DOHH2 (cell line): ENCODE measurements at regions not wholly inside any gene's neighbourhood (a gene's known extent, or its start where the extent isn't known, plus 50 kb on each side); places are given as distances from the start of the nearest gene placed in this dataset.

Source experiments
- H3F3A ChIP-seq: fragments of 200-600 bp; sonication (generic), shearing (Covaris generic); 2 replicates; pipeline ENCODE4 v1.6.0; 2016; ENCODE audit warnings: antibody characterized with exemption, mild to moderate bottlenecking; ENCODE audit not compliant: control insufficient read depth, insufficient read depth
- H3K27ac ChIP-seq: fragments of 200-600 bp; sonication (generic); 2 replicates; pipeline ENCODE4 v1.5.1; 2014; ENCODE audit warnings: low read depth, mild to moderate bottlenecking, low read length, moderate library complexity
- H3K27me3 ChIP-seq: fragments of 200-600 bp; sonication (generic); 2 replicates; pipeline ENCODE4 v1.6.1; 2014; ENCODE audit warnings: mild to moderate bottlenecking, low read length, mixed read lengths; ENCODE audit not compliant: control insufficient read depth
- H3K36me3 ChIP-seq: fragments of 200-600 bp; sonication (generic); 2 replicates; pipeline ENCODE4 v1.6.1; 2014; ENCODE audit warnings: mild to moderate bottlenecking, low read length, moderate library complexity, mixed read lengths; ENCODE audit not compliant: control insufficient read depth
- H3K4me1 ChIP-seq: fragments of 200-600 bp; sonication (generic); 2 replicates; pipeline ENCODE4 v1.6.1; 2014; ENCODE audit warnings: mild to moderate bottlenecking, low read length, mixed read lengths; ENCODE audit not compliant: control insufficient read depth
- H3K4me2 ChIP-seq: fragments of 200-600 bp; sonication (generic); 2 replicates; pipeline ENCODE4 v1.6.0; 2014; ENCODE audit warnings: mild to moderate bottlenecking, low read length, moderate library complexity
- H3K4me3 ChIP-seq: fragments of 200-600 bp; sonication (generic); 2 replicates; pipeline ENCODE4 v1.5.1; 2014; ENCODE audit warnings: mild to moderate bottlenecking, low read length, mixed read lengths
- H3K79me2 ChIP-seq: fragments of 200-600 bp; sonication (generic); 2 replicates; pipeline ENCODE4 v1.6.1; 2014; ENCODE audit warnings: mild to moderate bottlenecking, low read length, mixed read lengths; ENCODE audit not compliant: control insufficient read depth
- H3K9me2 ChIP-seq: fragments of 200-600 bp; sonication (generic); replicated peaks from 2 replicates; pipeline ENCODE4 v1.6.1; 2014; ENCODE audit warnings: mild to moderate bottlenecking, low read length, mixed read lengths; ENCODE audit not compliant: control insufficient read depth
- H3K9me3 ChIP-seq: fragments of 200-600 bp; sonication (generic); 2 replicates; pipeline ENCODE4 v1.6.1; 2014; ENCODE audit warnings: antibody characterized with exemption, low read length, mixed read lengths; ENCODE audit not compliant: control insufficient read depth, insufficient read depth
- H4K20me1 ChIP-seq: fragments of 200-600 bp; sonication (generic); 2 replicates; pipeline ENCODE4 v1.6.0; 2014; ENCODE audit warnings: low read depth, mild to moderate bottlenecking, antibody characterized with exemption, low read length, moderate library complexity; ENCODE audit not compliant: control insufficient read depth, insufficient read depth
- EZH2phosphoT487 ChIP-seq: fragments of 200-600 bp; sonication (generic); IDR thresholded peaks from 2 replicates; pipeline ENCODE4 v1.6.1; 2017; ENCODE audit warnings: borderline replicate concordance, mild to moderate bottlenecking, antibody characterized with exemption, low read length, moderate library complexity, mixed read lengths
- TF ChIP-seq, protein P1 (sequence below): fragments of 200-600 bp; sonication (generic); IDR thresholded peaks from one replicate; pipeline ENCODE4 v1.5.1; 2014; ENCODE audit warnings: antibody characterized with exemption, mild to moderate bottlenecking, low read depth, low read length; ENCODE audit not compliant: poor library complexity, severe bottlenecking

DNA sequence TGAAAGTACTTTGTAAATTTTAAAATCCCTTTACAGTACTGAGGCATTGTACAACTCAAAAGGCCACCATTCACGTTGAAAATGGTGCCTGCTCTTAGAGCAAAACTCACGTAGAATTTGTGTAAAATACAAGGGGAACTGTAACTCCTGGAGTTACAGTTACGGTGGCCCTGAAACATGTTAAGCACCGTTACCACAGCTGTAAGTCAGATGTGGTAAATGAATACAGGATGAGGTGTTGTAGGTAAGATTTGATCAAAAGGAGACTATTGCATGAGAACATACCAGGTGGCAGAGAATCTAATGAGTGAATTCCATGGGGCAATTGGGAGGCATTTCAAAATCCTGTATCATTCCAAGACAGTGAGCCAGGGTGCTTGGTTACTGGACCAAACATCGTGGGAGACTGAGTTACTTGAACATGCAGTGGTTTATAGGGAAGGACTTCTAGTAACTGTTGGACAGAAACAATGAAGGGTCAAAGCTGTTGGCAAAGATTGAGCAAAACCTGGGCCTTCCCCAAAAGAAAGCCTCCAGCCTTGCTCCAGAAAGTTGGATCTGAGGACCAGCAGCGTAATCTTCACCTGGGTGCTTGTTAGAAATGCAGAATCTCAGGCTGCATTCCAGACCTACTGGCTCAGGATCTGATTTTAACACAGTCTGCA lies 535.8 kb upstream of the POU3F3 start:
- Histone ChIP-seq H3K9me3 (peaks cover 2% of the 10 kb centered on the region; the same call in 1 of the 2 replicates), H3K27ac (no peak overlapping the region), H3K4me2 (no peak overlapping the region), H3K9me2 (no peaks in the 10 kb centered on the region), H3K4me1 (0 out of 2 replicates have a peak, but pooled peaks cover 1% of the 10 kb centered on the region), H3F3A (no peaks in the 10 kb centered on the region), H3K4me3 (no peak overlapping the region), H3K79me2 (no peaks in the 10 kb centered on the region), H3K36me3 (no peaks in the 10 kb centered on the region), H4K20me1 (no peaks in the 10 kb centered on the region), H3K27me3 (no peaks in the 10 kb centered on the region)
- TF ChIP-seq EZH2phosphoT487, result no peak
- TF ChIP-seq, protein P1, sequence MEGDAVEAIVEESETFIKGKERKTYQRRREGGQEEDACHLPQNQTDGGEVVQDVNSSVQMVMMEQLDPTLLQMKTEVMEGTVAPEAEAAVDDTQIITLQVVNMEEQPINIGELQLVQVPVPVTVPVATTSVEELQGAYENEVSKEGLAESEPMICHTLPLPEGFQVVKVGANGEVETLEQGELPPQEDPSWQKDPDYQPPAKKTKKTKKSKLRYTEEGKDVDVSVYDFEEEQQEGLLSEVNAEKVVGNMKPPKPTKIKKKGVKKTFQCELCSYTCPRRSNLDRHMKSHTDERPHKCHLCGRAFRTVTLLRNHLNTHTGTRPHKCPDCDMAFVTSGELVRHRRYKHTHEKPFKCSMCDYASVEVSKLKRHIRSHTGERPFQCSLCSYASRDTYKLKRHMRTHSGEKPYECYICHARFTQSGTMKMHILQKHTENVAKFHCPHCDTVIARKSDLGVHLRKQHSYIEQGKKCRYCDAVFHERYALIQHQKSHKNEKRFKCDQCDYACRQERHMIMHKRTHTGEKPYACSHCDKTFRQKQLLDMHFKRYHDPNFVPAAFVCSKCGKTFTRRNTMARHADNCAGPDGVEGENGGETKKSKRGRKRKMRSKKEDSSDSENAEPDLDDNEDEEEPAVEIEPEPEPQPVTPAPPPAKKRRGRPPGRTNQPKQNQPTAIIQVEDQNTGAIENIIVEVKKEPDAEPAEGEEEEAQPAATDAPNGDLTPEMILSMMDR, result no peak

- no peaks in the 10 kb centered on the region for H3K36me3 ChIP-seq
These were observed 532.7 kb upstream of the POU3F3 start for GRCh38 chr2:104321116-104321795.

GRCh38 chr2:104321796-104322349 lies 532.0 kb upstream of the POU3F3 start:
- Histone ChIP-seq H3K79me2 (no peaks in the 10 kb centered on the region), H3K27ac (no peak overlapping the region)

More at GRCh38 chr2:104321116-104321795, 532.7 kb upstream of the POU3F3 start:
- Histone ChIP-seq H3K79me2 (no peaks in the 10 kb centered on the region), H3K9me2 (no peaks in the 10 kb centered on the region), H3F3A (no peaks in the 10 kb centered on the region), H3K27me3 (no peaks in the 10 kb centered on the region), H3K27ac (no peak overlapping the region), H3K4me1 (no peaks in the 10 kb centered on the region), H3K4me2 (no peak overlapping the region), H4K20me1 (no peaks in the 10 kb centered on the region), H3K4me3 (no peak overlapping the region), H3K9me3 (no peaks in the 10 kb centered on the region; the same call in 1 of the 2 replicates)
- TF ChIP-seq EZH2phosphoT487, result no peak
- TF ChIP-seq, protein P1, result no peak

More at GRCh38 chr2:104321796-104322349, 532.0 kb upstream of the POU3F3 start:
- no peaks in the 10 kb centered on the region for H3K9me2 ChIP-seq
- no peaks in the 10 kb centered on the region for H3K9me3 ChIP-seq
- no peak overlapping the region for H3K4me2 ChIP-seq
- no peak overlapping the region for H3K4me3 ChIP-seq
- no peaks in the 10 kb centered on the region for H3F3A ChIP-seq
- H4K20me1 ChIP-seq, result no peaks in the 10 kb centered on the region
- H3K36me3 ChIP-seq, result no peaks in the 10 kb centered on the region
- H3K4me1 ChIP-seq, result no peaks in the 10 kb centered on the region
- no peaks in the 10 kb centered on the region for H3K27me3 ChIP-seq
- TF ChIP-seq, protein P1, result no peak
